PFSK-1 (cell line): ENCODE measurements at regions not wholly inside any gene's neighbourhood (a gene's known extent, or its start where the extent isn't known, plus 50 kb on each side); places are given as distances from the start of the nearest gene placed in this dataset.

Experiments used
- FOXP2 ChIP-seq: optimal IDR thresholded peaks from 2 replicates; pipeline ENCODE3; 2011; ENCODE audit warnings: borderline replicate concordance, control low read depth, inconsistent platforms; ENCODE audit not compliant: insufficient read depth; ENCODE audit errors: extremely low read length, extremely low read depth
- POLR2AphosphoS5 ChIP-seq: IDR thresholded peaks from 2 replicates; pipeline ENCODE4 v1.6.1; 2012; ENCODE audit warnings: low read depth, mild to moderate bottlenecking, control low read depth, low read length, moderate library complexity
- SIN3A ChIP-seq: IDR thresholded peaks from 2 replicates; pipeline ENCODE4 v1.6.1; 2012; ENCODE audit warnings: mild to moderate bottlenecking, low read length, moderate library complexity, borderline replicate concordance; ENCODE audit not compliant: insufficient read depth
- TAF1 ChIP-seq: IDR thresholded peaks from 2 replicates; pipeline ENCODE4 v1.6.1; 2012; ENCODE audit warnings: low read length, control low read depth, borderline replicate concordance; ENCODE audit not compliant: insufficient read depth
- TF ChIP-seq, protein P1 (sequence below), 2 experiments: IDR thresholded peaks; 2 replicates each; pipeline versions ENCODE4 v1.6.1 to v1.8.0; 2011 to 2012; ENCODE audit warnings: low read depth in 2 of 2, low read length in 2 of 2, control low read depth in 1 of 2, inconsistent platforms in 1 of 2, mild to moderate bottlenecking in 1 of 2, moderate library complexity in 1 of 2; ENCODE audit not compliant: insufficient read depth in 1 of 2

GRCh38 chr2:79210274-79210917 lies 50.8 kb upstream of the REG3A start:
- TF ChIP-seq SIN3A, result no peak
- TF ChIP-seq, protein P1, sequence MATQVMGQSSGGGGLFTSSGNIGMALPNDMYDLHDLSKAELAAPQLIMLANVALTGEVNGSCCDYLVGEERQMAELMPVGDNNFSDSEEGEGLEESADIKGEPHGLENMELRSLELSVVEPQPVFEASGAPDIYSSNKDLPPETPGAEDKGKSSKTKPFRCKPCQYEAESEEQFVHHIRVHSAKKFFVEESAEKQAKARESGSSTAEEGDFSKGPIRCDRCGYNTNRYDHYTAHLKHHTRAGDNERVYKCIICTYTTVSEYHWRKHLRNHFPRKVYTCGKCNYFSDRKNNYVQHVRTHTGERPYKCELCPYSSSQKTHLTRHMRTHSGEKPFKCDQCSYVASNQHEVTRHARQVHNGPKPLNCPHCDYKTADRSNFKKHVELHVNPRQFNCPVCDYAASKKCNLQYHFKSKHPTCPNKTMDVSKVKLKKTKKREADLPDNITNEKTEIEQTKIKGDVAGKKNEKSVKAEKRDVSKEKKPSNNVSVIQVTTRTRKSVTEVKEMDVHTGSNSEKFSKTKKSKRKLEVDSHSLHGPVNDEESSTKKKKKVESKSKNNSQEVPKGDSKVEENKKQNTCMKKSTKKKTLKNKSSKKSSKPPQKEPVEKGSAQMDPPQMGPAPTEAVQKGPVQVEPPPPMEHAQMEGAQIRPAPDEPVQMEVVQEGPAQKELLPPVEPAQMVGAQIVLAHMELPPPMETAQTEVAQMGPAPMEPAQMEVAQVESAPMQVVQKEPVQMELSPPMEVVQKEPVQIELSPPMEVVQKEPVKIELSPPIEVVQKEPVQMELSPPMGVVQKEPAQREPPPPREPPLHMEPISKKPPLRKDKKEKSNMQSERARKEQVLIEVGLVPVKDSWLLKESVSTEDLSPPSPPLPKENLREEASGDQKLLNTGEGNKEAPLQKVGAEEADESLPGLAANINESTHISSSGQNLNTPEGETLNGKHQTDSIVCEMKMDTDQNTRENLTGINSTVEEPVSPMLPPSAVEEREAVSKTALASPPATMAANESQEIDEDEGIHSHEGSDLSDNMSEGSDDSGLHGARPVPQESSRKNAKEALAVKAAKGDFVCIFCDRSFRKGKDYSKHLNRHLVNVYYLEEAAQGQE (IDR thresholded peaks at IDR 0.05; ENCODE audit: insufficient read depth in 1 of 2, low read depth in 2 of 2, low read length in 2 of 2), result no peak
- no peak for TF ChIP-seq FOXP2
- no peak for TF ChIP-seq POLR2AphosphoS5
- TF ChIP-seq TAF1, result no peak
